Mesothelial cell of epicardium (in vitro differentiated cells): ENCODE measurements at regions not wholly inside any gene's neighbourhood (a gene's known extent, or its start where the extent isn't known, plus 50 kb on each side); places are given as distances from the start of the nearest gene placed in this dataset.
"Not testable (repeated sequence)": the region's sequence is repeated elsewhere in the genome, so short reads cannot be mapped to it uniquely, and the experiment has no call there.

Experiments used
- DNase-seq, 2 experiments: peaks; one replicate each; pipeline ENCODE4 v3.0.0; 2021; ENCODE audit warnings: low spot score in 2 of 2; ENCODE audit not compliant: unreplicated experiment in 2 of 2
- H3K27ac Mint-ChIP-seq: 2 replicates; pipeline ENCODE4 v1.8.0; 2021; ENCODE audit warnings: mixed read lengths
- H3K27me3 Mint-ChIP-seq: 2 replicates; pipeline ENCODE4 v1.8.0; 2021; ENCODE audit warnings: low read depth, mixed read lengths
- H3K36me3 Mint-ChIP-seq: 2 replicates; pipeline ENCODE4 v1.8.0; 2021; ENCODE audit warnings: mixed read lengths
- H3K4me1 Mint-ChIP-seq: 2 replicates; pipeline ENCODE4 v1.8.0; 2021; ENCODE audit warnings: mixed read lengths
- H3K4me3 Mint-ChIP-seq: 2 replicates; pipeline ENCODE4 v1.8.0; 2021; ENCODE audit warnings: mild to moderate bottlenecking, moderate library complexity, mixed read lengths
- H3K9me3 Mint-ChIP-seq: 2 replicates; pipeline ENCODE4 v1.8.0; 2021; ENCODE audit warnings: mixed read lengths
- CTCF ChIP-seq: fragments of 200-600 bp; sonication (generic); IDR thresholded peaks from one replicate; pipeline ENCODE4 v1.5.0; 2021; ENCODE audit warnings: antibody characterized with exemption; ENCODE audit not compliant: unreplicated experiment

GRCh38 chr21:31819692-31820091 lies 53.1 kb upstream of the HUNK start:
- not testable (repeated sequence) for H3K27me3 Mint-ChIP-seq, DNase-seq, H3K4me1 Mint-ChIP-seq, H3K27ac Mint-ChIP-seq, H3K4me3 Mint-ChIP-seq, H3K36me3 Mint-ChIP-seq
- H3K9me3 Mint-ChIP-seq: peaks cover 32% of the 10 kb centered on the region

GRCh38 chr21:31814356-31814755 lies 58.5 kb upstream of the HUNK start:
- H3K4me1 Mint-ChIP-seq: peaks cover 10% of the 10 kb centered on the region
- not testable (repeated sequence) for H3K36me3 Mint-ChIP-seq, H3K27ac Mint-ChIP-seq

GRCh38 chr21:31813862-31814261 lies 59.0 kb upstream of the HUNK start:
- no peak for DNase-seq
- no peak overlapping the region for H3K27ac Mint-ChIP-seq
- H3K4me1 Mint-ChIP-seq: peaks cover 10% of the 10 kb centered on the region
- H3K27me3 Mint-ChIP-seq: no peaks in the 10 kb centered on the region
- peaks cover 25% of the 10 kb centered on the region for H3K9me3 Mint-ChIP-seq
- H3K36me3 Mint-ChIP-seq: no peaks in the 10 kb centered on the region
- no peak overlapping the region for H3K4me3 Mint-ChIP-seq
- TF ChIP-seq CTCF: no peak

More at GRCh38 chr21:31814356-31814755, 58.5 kb upstream of the HUNK start:
- H3K27me3 Mint-ChIP-seq, DNase-seq, H3K4me3 Mint-ChIP-seq: not testable (repeated sequence)
- peaks cover 26% of the 10 kb centered on the region for H3K9me3 Mint-ChIP-seq

GRCh38 chr21:31804008-31804394 lies 68.8 kb upstream of the HUNK start:
- Mint-ChIP-seq H3K27ac (peak overlapping the region; percentile 67), H3K9me3 (no peaks in the 10 kb centered on the region), H3K4me1 (peaks cover 46% of the 10 kb centered on the region), H3K27me3 (no peaks in the 10 kb centered on the region), H3K4me3 (no peak overlapping the region), H3K36me3 (no peaks in the 10 kb centered on the region)
- TF ChIP-seq CTCF: no peak
- DNase-seq: no peak

- TF ChIP-seq CTCF: no peak
- Mint-ChIP-seq H3K9me3 (no peaks in the 10 kb centered on the region), H3K4me3 (no peak overlapping the region), H3K27me3 (no peaks in the 10 kb centered on the region), H3K36me3 (no peaks in the 10 kb centered on the region), H3K4me1 (peaks cover 51% of the 10 kb centered on the region), H3K27ac (peak overlapping the region; percentile 67)
- no peak for DNase-seq
These were observed 69.5 kb upstream of the HUNK start for GRCh38 chr21:31803039-31804007.

GRCh38 chr21:31802331-31802730 lies 70.4 kb upstream of the SCAF4 start:
- TF ChIP-seq CTCF: no peak
- Mint-ChIP-seq H3K4me3 (no peak overlapping the region), H3K36me3 (no peaks in the 10 kb centered on the region), H3K9me3 (no peaks in the 10 kb centered on the region), H3K27ac (no peak overlapping the region), H3K4me1 (peaks cover 51% of the 10 kb centered on the region), H3K27me3 (no peaks in the 10 kb centered on the region)
- no peak for DNase-seq
